Adrenal gland (tissue), 9 donors: ENCODE measurements at regions not wholly inside any gene's neighbourhood (a gene's known extent, or its start where the extent isn't known, plus 50 kb on each side); places are given as distances from the start of the nearest gene placed in this dataset.

Experiments
- DNase-seq, 7 donors: peaks; one replicate each; pipeline ENCODE4 v3.0.0-alpha.2; 2019 to 2020
- H3K27ac ChIP-seq, 5 donors: fragments of 200-600 bp; sonication (generic) in 4 of 5; 1 replicate in 3 of 5; 2 replicates in 2 of 5; pipeline versions ENCODE4 v1.5.1 to v1.8.0; 2016 to 2020; ENCODE audit warnings: mild to moderate bottlenecking in 1 of 5
- H3K27me3 ChIP-seq: fragments of 200-600 bp; 2 replicates; pipeline ENCODE4 v1.8.0; 2021
- H3K36me3 ChIP-seq, 2 donors: fragments of 200-600 bp; replicated peaks in 1 of 2; 1 replicate in 1 of 2; 2 replicates in 1 of 2; pipeline versions ENCODE4 v1.5.1 to v1.8.0; 2018 to 2022
- H3K4me1 ChIP-seq, 2 donors: fragments of 200-600 bp; replicated peaks in 1 of 2; 1 replicate in 1 of 2; 2 replicates in 1 of 2; pipeline versions ENCODE4 v1.5.1 to v1.8.0; 2018 to 2021
- H3K4me3 ChIP-seq, 4 donors: fragments of 200-600 bp; sonication (generic) in 3 of 4; one replicate each; pipeline ENCODE4 v1.5.1; 2016 to 2018
- H3K9me3 ChIP-seq, 3 donors: fragments of 200-600 bp; sonication (generic) in 1 of 3; replicated peaks in 1 of 3; 1 replicate in 2 of 3; 2 replicates in 1 of 3; pipeline versions ENCODE4 v1.5.1 to v1.8.0; 2016 to 2021
- CTCF ChIP-seq, 6 experiments: fragments of 450-650 bp in 4 of 6; fragments of 200-600 bp in 2 of 6; sonication (generic) in 1 of 6; IDR thresholded peaks; 1 replicate in 5 of 6; 2 replicates in 1 of 6; pipeline versions ENCODE4 v1.5.1 to v1.8.0; 2016 to 2021; ENCODE audit warnings: antibody characterized with exemption in 6 of 6, mild to moderate bottlenecking in 2 of 6, moderate library complexity in 1 of 6
- POLR2A ChIP-seq, 2 donors: fragments of 450-650 bp; IDR thresholded peaks; one replicate each; pipeline ENCODE4 v1.6.1; 2017; ENCODE audit warnings: antibody characterized with exemption in 2 of 2, mild to moderate bottlenecking in 2 of 2, moderate library complexity in 1 of 2
- WGBS, 4 donors: extraction: QIAGEN DNeasy Blood & Tissue Kit in 2 of 4; methylation state at CpG; one replicate each; pipeline versions ENCODE4 v1.1.5 to v1.1.7; 2013 to 2017; 5-methylcytosine and 5-hydroxymethylcytosine counted together
- intact Hi-C, 2 donors: fragments of 100-400 bp; cut with DNase I; formaldehyde crosslinking; loops; one replicate each; pipeline versions ENCODE4 v1.14.1 to v1.15.0; 2022 to 2023
- donor health status: healthy with polysubstance abuse.
- donor health status: Bipolar disorder and iron deficiency.
- donor health status: DM: yes; HTN: yes; CAD: no.
- donor health status: DM: no; HTN: no; CAD: no.
- donor health status: DM: no; HTN: no; CAD: no.

- Histone ChIP-seq H3K4me3 (no peak overlapping the region), H3K4me1 (peaks cover 10 to 20% of the 10 kb centered on the region in 2 donors)
Observed at GRCh38 chr6:56838965-56839364, 115.9 kb upstream of the BEND6 start.

GRCh38 chr6:56838016-56838555 is 116.8 kb upstream of the BEND6 start:
- Histone ChIP-seq H3K27ac (no peak overlapping the region), H3K4me1 (peaks cover 10 to 18% of the 10 kb centered on the region in 2 donors), H3K9me3 (no peaks in the 10 kb centered on the region), H3K27me3 (no peaks in the 10 kb centered on the region), H3K4me3 (no peak overlapping the region), H3K36me3 (no peaks in the 10 kb centered on the region)
- TF ChIP-seq CTCF (IDR thresholded peaks at IDR 0.05) (no peak), POLR2A (IDR thresholded peaks at IDR 0.05) (no peak)
- no peak for DNase-seq
- WGBS, 4 donors, result 68 to 88% (median 81%) methylated on average over 2 of the region's 2 CpGs
- intact Hi-C loops, result no loop called here

More at GRCh38 chr6:56838965-56839364, 115.9 kb upstream of the BEND6 start:
- Histone ChIP-seq H3K27ac (no peak overlapping the region), H3K9me3 (no peaks in the 10 kb centered on the region), H3K36me3 (no peaks in the 10 kb centered on the region), H3K27me3 (no peaks in the 10 kb centered on the region)
- no peak for DNase-seq
- WGBS, 4 donors, result 84 to 96% (median 90%) methylated on average over 1 of the region's 1 CpG
- TF ChIP-seq CTCF (IDR thresholded peaks at IDR 0.05) (no peak), POLR2A (IDR thresholded peaks at IDR 0.05) (no peak)
- intact Hi-C loops, result no loop called here

- H3K27ac ChIP-seq, result no peak overlapping the region
- H3K36me3 ChIP-seq, result no peaks in the 10 kb centered on the region
- H3K4me3 ChIP-seq, result no peak overlapping the region
- H3K27me3 ChIP-seq, result no peaks in the 10 kb centered on the region
- H3K4me1 ChIP-seq, result peaks cover 4 to 12% of the 10 kb centered on the region in 2 donors
- no peaks in the 10 kb centered on the region for H3K9me3 ChIP-seq
- DNase-seq, result no peak
- TF ChIP-seq CTCF (IDR thresholded peaks at IDR 0.05) (no peak), POLR2A (IDR thresholded peaks at IDR 0.05) (no peak)
- WGBS, 4 donors, result 91 to 95% (median 93%) methylated on average over 6 of the region's 6 CpGs
- intact Hi-C loops, result no loop called here
Observed at GRCh38 chr6:56837322-56837894, 117.5 kb upstream of the BEND6 start.

GRCh38 chr6:56835612-56836011 is 119.3 kb upstream of the BEND6 start:
- Histone ChIP-seq H3K4me3 (no peak overlapping the region), H3K27me3 (no peaks in the 10 kb centered on the region), H3K27ac (no peak overlapping the region), H3K36me3 (no peaks in the 10 kb centered on the region), H3K4me1 (peaks cover 4 to 10% of the 10 kb centered on the region in 2 donors), H3K9me3 (no peaks in the 10 kb centered on the region)
- DNase-seq, result no peak
- intact Hi-C loops, result no loop called here
- 92 to 94% (median 93%) methylated on average over 3 of the region's 3 CpGs for WGBS, 4 donors
- TF ChIP-seq CTCF (IDR thresholded peaks at IDR 0.05) (no peak), POLR2A (IDR thresholded peaks at IDR 0.05) (no peak)
